ENCODE measurements at regions not wholly inside any gene's neighbourhood (a gene's known extent, or its start where the extent isn't known, plus 50 kb on each side); places are given as distances from the start of the nearest gene placed in this dataset.

DNA sequence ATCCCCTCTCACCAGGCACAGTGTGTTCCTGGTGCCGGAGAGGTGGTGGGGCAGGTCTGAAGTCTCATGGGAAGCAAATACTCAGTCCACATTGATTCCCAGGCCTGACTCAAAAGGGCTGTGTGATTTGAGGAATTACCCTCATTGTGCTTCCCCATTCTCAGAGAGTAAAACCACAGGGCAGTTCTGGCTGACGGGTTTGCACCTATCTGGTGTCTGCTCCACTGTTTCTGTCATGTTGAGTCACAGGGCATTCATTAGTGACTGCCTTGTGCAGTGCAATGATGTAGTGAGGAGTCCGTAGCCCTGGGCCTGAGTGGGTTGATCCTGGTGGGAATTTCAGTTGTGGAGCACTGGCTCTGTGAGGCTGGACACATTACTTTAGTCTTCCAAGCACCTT, 85.2 kb upstream of the ARHGAP20 start:
- H3K18ac ChIP-seq (ENCODE audit: insufficient read length, low read depth, low read length) = no peak overlapping the region
- no peak overlapping the region for H3K23ac ChIP-seq (ENCODE audit: insufficient read length, low read depth, low read length)
- H4K20me1 ChIP-seq (ENCODE audit: control insufficient read depth, insufficient read depth, insufficient read length) = no peaks in the 10 kb centered on the region
- H3K79me1 ChIP-seq (ENCODE audit: insufficient read depth, low read depth, low read length, poor library complexity, severe bottlenecking) = no peaks in the 10 kb centered on the region
- WGBS (ENCODE audit: extremely low coverage, insufficient read length, low lambda C conversion rate) = no CpG with 5 or more reads among the region's 3 CpGs
- no peaks in the 10 kb centered on the region for H3K79me2 ChIP-seq (ENCODE audit: insufficient read depth, low read length)
- no peak overlapping the region for H2BK120ac ChIP-seq (ENCODE audit: low read depth, low read length, poor library complexity, severe bottlenecking)
- H3K4me2 ChIP-seq (ENCODE audit: insufficient read depth, insufficient read length, low read length) = no peak overlapping the region
- no peak overlapping the region for H3K4me3 Mint-ChIP-seq
- no peaks in the 10 kb centered on the region for H3K9me3 Mint-ChIP-seq
- no peak overlapping the region for H3K56ac ChIP-seq (ENCODE audit: insufficient read length, low read depth, low read length)
- peaks cover 2% of the 10 kb centered on the region; the same call in 1 of the 2 replicates for H3K4me1 ChIP-seq (ENCODE audit: insufficient read depth, low read length)
- no peak overlapping the region for H3K27ac ChIP-seq (ENCODE audit: insufficient read length, low read depth, low read length)
- H3K36me3 Mint-ChIP-seq (ENCODE audit: insufficient read depth in 1 of 3, low read depth in 3 of 3) = no peaks in the 10 kb centered on the region
- H3K4me1 Mint-ChIP-seq = peaks cover 12% of the 10 kb centered on the region in 2 experiments
- H3K4ac ChIP-seq (ENCODE audit: low read depth, low read length) = no peak overlapping the region
- H3K23me2 ChIP-seq (ENCODE audit: insufficient read length, low read depth, low read length, poor library complexity, severe bottlenecking) = no peaks in the 10 kb centered on the region
- H3K9me3 ChIP-seq (ENCODE audit: control insufficient read depth, low read depth, low read length) = no peaks in the 10 kb centered on the region
- no peak overlapping the region for H4K91ac ChIP-seq (ENCODE audit: insufficient read length, low read depth, low read length)
- no peak overlapping the region for H3T11ph ChIP-seq (ENCODE audit: low read length)
- no peak overlapping the region for H4K5ac ChIP-seq (ENCODE audit: insufficient read length, low read depth, low read length)
- no peak overlapping the region for H2BK15ac ChIP-seq (ENCODE audit: low read depth, low read length)
- no peak overlapping the region for H3K14ac ChIP-seq (ENCODE audit: insufficient read depth, low read length)
- no peak overlapping the region for H2BK20ac ChIP-seq (ENCODE audit: low read depth, low read length, poor library complexity, severe bottlenecking)
- H2AFZ ChIP-seq (ENCODE audit: low read length) = no peak overlapping the region
- no peak overlapping the region for H3K9ac ChIP-seq (ENCODE audit: extremely low read depth, insufficient read length, low read length)
- no peaks in the 10 kb centered on the region for H3K27me3 ChIP-seq (ENCODE audit: insufficient read depth, low read length)
- no peaks in the 10 kb centered on the region for H3K27me3 Mint-ChIP-seq (ENCODE audit: low read depth)
- H2BK12ac ChIP-seq (ENCODE audit: insufficient read length, low read depth, low read length) = no peak overlapping the region
- TF ChIP-seq, protein P1, sequence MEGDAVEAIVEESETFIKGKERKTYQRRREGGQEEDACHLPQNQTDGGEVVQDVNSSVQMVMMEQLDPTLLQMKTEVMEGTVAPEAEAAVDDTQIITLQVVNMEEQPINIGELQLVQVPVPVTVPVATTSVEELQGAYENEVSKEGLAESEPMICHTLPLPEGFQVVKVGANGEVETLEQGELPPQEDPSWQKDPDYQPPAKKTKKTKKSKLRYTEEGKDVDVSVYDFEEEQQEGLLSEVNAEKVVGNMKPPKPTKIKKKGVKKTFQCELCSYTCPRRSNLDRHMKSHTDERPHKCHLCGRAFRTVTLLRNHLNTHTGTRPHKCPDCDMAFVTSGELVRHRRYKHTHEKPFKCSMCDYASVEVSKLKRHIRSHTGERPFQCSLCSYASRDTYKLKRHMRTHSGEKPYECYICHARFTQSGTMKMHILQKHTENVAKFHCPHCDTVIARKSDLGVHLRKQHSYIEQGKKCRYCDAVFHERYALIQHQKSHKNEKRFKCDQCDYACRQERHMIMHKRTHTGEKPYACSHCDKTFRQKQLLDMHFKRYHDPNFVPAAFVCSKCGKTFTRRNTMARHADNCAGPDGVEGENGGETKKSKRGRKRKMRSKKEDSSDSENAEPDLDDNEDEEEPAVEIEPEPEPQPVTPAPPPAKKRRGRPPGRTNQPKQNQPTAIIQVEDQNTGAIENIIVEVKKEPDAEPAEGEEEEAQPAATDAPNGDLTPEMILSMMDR (conservative IDR thresholded peaks at IDR 0.05) = no peak
- H3K27ac Mint-ChIP-seq = no peak overlapping the region; a peak in 2 of 7 replicates
- no peak overlapping the region for H2BK5ac ChIP-seq (ENCODE audit: insufficient read length, low read length)
- DNase-seq = no peak
- H4K8ac ChIP-seq (replicated peaks; ENCODE audit: insufficient read length, low read depth, low read length) = no peak overlapping the region
- no peak overlapping the region for H2AK5ac ChIP-seq (ENCODE audit: insufficient read length, low read length)
